Panc1 (cell line): ENCODE measurements at regions not wholly inside any gene's neighbourhood (a gene's known extent, or its start where the extent isn't known, plus 50 kb on each side); places are given as distances from the start of the nearest gene placed in this dataset.

Experiments
- ATAC-seq: fragments of 200-7000 bp; cut with Tn5 transposase; 2 replicates; pipeline ENCODE4 v1.9.1; 2020; ENCODE audit warnings: mild to moderate bottlenecking, moderate library complexity
- BruUV-seq: library from RNA; stranded (reverse); fragments of 400-500 nt; replicated peaks from 2 replicates; lab custom pipeline; 2021; lab: Mats Ljungman, UMichigan
- CTCF ChIA-PET: fragments of 300-600 bp; sonication (Branson Sonifier 250); formaldehyde crosslinking; loops from one replicate; lab custom pipeline; 2022; ENCODE audit warnings: antibody characterized with exemption; lab: Charles Lee
- POLR2A ChIA-PET: fragments of 300-600 bp; sonication (Branson Sonifier 250); formaldehyde crosslinking; loops from one replicate; lab custom pipeline; 2022; ENCODE audit warnings: antibody characterized with exemption; lab: Charles Lee
- DNase-seq: peaks from one replicate; pipeline ENCODE4 v3.0.0-alpha.2; 2010; ENCODE audit warnings: low read depth, low spot score
- H3K27ac ChIP-seq: 2 replicates; pipeline ENCODE4 v1.5.1; 2011; ENCODE audit warnings: mild to moderate bottlenecking, low read length, inconsistent platforms
- H3K27me3 ChIP-seq: fragments of 200-500 bp; sonication (Bioruptor generic); 2 replicates; pipeline ENCODE4 v1.6.0; 2014; ENCODE audit warnings: low read length, inconsistent platforms; ENCODE audit not compliant: control insufficient read depth, insufficient read depth
- H3K36me3 ChIP-seq: fragments of 200-500 bp; sonication (Bioruptor generic); 2 replicates; pipeline ENCODE4 v1.5.1; 2014; ENCODE audit warnings: inconsistent platforms, mild to moderate bottlenecking, low read length, moderate library complexity; ENCODE audit not compliant: control insufficient read depth, insufficient read depth
- H3K4me1 ChIP-seq: 2 replicates; pipeline ENCODE4 v1.5.1; 2011; ENCODE audit warnings: inconsistent platforms, mild to moderate bottlenecking, low read length, moderate library complexity; ENCODE audit not compliant: control insufficient read depth, insufficient read depth
- H3K4me3 ChIP-seq, 2 experiments: 2 replicates each; pipeline ENCODE4 v1.5.1; 2011 to 2012; ENCODE audit warnings: low read depth in 2 of 2, low read length in 2 of 2, mild to moderate bottlenecking in 2 of 2, inconsistent platforms in 1 of 2, moderate library complexity in 1 of 2
- H3K9me3 ChIP-seq: fragments of 200-500 bp; sonication (Bioruptor generic); 2 replicates; pipeline ENCODE4 v1.5.1; 2014; ENCODE audit warnings: low read depth, mild to moderate bottlenecking, inconsistent platforms, low read length, moderate library complexity; ENCODE audit not compliant: control insufficient read depth, insufficient read depth
- POLR2AphosphoS5 ChIP-seq: IDR thresholded peaks from 2 replicates; pipeline ENCODE4 v1.6.1; 2012; ENCODE audit warnings: mild to moderate bottlenecking, low read depth, low read length, moderate library complexity
- SIN3A ChIP-seq: IDR thresholded peaks from 2 replicates; pipeline ENCODE4 v1.6.1; 2012; ENCODE audit warnings: low read depth, mild to moderate bottlenecking, low read length, moderate library complexity, borderline replicate concordance; ENCODE audit not compliant: insufficient read depth
- TCF7L2 ChIP-seq: IDR thresholded peaks from 2 replicates; pipeline ENCODE4 v1.6.1; 2011; ENCODE audit warnings: mild to moderate bottlenecking, low read depth, low read length, inconsistent platforms
- in situ Hi-C: cut with HindIII; loops from 2 replicates; pipeline ENCODE4 v1.10.0; 2016; ENCODE audit warnings: low sequenced_read_pairs, low pct_unique_long_range_greater_than_20kb
- intact Hi-C: fragments of 100-400 bp; cut with micrococcal nuclease; formaldehyde crosslinking; loops from one replicate; pipeline ENCODE4 v1.10.0; 2022; ENCODE audit not compliant: unreplicated experiment
- TF ChIP-seq, protein P1 (sequence below), 2 experiments: IDR thresholded peaks; 2 replicates each; pipeline ENCODE4 v1.6.1; 2011 to 2012; ENCODE audit warnings: low read depth in 2 of 2, control low read depth in 1 of 2, low read length in 1 of 2, mild to moderate bottlenecking in 1 of 2, moderate library complexity in 1 of 2; ENCODE audit not compliant: insufficient read depth in 1 of 2
- TF ChIP-seq, protein P2 (sequence below): fragments of 450-650 bp; IDR thresholded peaks from 2 replicates; pipeline ENCODE4 v1.5.1; 2017; ENCODE audit warnings: mild to moderate bottlenecking

- TF ChIP-seq, protein P1, sequence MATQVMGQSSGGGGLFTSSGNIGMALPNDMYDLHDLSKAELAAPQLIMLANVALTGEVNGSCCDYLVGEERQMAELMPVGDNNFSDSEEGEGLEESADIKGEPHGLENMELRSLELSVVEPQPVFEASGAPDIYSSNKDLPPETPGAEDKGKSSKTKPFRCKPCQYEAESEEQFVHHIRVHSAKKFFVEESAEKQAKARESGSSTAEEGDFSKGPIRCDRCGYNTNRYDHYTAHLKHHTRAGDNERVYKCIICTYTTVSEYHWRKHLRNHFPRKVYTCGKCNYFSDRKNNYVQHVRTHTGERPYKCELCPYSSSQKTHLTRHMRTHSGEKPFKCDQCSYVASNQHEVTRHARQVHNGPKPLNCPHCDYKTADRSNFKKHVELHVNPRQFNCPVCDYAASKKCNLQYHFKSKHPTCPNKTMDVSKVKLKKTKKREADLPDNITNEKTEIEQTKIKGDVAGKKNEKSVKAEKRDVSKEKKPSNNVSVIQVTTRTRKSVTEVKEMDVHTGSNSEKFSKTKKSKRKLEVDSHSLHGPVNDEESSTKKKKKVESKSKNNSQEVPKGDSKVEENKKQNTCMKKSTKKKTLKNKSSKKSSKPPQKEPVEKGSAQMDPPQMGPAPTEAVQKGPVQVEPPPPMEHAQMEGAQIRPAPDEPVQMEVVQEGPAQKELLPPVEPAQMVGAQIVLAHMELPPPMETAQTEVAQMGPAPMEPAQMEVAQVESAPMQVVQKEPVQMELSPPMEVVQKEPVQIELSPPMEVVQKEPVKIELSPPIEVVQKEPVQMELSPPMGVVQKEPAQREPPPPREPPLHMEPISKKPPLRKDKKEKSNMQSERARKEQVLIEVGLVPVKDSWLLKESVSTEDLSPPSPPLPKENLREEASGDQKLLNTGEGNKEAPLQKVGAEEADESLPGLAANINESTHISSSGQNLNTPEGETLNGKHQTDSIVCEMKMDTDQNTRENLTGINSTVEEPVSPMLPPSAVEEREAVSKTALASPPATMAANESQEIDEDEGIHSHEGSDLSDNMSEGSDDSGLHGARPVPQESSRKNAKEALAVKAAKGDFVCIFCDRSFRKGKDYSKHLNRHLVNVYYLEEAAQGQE (IDR thresholded peaks at IDR 0.05; ENCODE audit: insufficient read depth in 1 of 2, low read depth in 2 of 2, low read length in 1 of 2) = no peak
- TF ChIP-seq, protein P2, sequence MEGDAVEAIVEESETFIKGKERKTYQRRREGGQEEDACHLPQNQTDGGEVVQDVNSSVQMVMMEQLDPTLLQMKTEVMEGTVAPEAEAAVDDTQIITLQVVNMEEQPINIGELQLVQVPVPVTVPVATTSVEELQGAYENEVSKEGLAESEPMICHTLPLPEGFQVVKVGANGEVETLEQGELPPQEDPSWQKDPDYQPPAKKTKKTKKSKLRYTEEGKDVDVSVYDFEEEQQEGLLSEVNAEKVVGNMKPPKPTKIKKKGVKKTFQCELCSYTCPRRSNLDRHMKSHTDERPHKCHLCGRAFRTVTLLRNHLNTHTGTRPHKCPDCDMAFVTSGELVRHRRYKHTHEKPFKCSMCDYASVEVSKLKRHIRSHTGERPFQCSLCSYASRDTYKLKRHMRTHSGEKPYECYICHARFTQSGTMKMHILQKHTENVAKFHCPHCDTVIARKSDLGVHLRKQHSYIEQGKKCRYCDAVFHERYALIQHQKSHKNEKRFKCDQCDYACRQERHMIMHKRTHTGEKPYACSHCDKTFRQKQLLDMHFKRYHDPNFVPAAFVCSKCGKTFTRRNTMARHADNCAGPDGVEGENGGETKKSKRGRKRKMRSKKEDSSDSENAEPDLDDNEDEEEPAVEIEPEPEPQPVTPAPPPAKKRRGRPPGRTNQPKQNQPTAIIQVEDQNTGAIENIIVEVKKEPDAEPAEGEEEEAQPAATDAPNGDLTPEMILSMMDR = no peak
- no peak for TF ChIP-seq POLR2AphosphoS5
- TF ChIP-seq TCF7L2 = no peak
- no peak for TF ChIP-seq SIN3A
- no TSS peak for BruUV-seq
- Histone ChIP-seq H3K27ac (no peak overlapping the region), H3K36me3 (no peaks in the 10 kb centered on the region), H3K27me3 (no peaks in the 10 kb centered on the region; the same call in 1 of the 2 replicates), H3K4me3 (no peak overlapping the region), H3K9me3 (no peaks in the 10 kb centered on the region), H3K4me1 (no peaks in the 10 kb centered on the region)
- intact Hi-C loops = no loop called here
- CTCF ChIA-PET = no interaction called here
- DNase-seq (no peak), ATAC-seq (no peak)
- POLR2A ChIA-PET = no interaction called here
- in situ Hi-C loops = no loop called here
Measured at GRCh38 chr16:86884390-86884650, 306.0 kb downstream of the FOXL1 start.

DNA sequence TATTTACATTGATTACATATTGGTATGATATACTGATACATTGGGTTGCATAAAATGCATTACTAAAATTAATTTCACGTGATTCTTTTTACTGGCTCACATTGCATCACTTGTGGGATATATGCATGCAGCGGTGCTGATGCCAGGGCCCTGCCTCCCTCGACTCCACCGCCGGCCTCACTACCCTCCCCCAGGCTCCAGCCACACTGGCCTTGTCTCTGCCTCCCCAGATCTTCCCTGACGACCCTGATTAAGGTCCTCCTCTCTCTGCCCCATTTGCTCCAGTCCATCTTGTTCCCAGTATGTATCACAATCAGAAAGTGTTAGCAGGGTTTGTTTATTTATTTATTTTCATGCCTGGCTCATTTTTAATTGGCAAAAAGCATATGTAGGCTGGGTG, 306.8 kb downstream of the FOXL1 start:
- POLR2A ChIA-PET = no interaction called here
- no peaks in the 10 kb centered on the region for H3K4me1 ChIP-seq
- H3K27me3 ChIP-seq = no peaks in the 10 kb centered on the region; the same call in 1 of the 2 replicates
- no peaks in the 10 kb centered on the region for H3K9me3 ChIP-seq
- no peak overlapping the region for H3K4me3 ChIP-seq
- in situ Hi-C loops (no loop called here), intact Hi-C loops (no loop called here)
- DNase-seq (no peak), ATAC-seq (no peak)
- H3K27ac ChIP-seq = no peak overlapping the region
- CTCF ChIA-PET = no interaction called here
- TF ChIP-seq POLR2AphosphoS5 = no peak
- TF ChIP-seq, protein P2 = no peak
- TF ChIP-seq TCF7L2 = no peak
- no peak for TF ChIP-seq SIN3A
- TF ChIP-seq, protein P1 (IDR thresholded peaks at IDR 0.05; ENCODE audit: insufficient read depth in 1 of 2, low read depth in 2 of 2, low read length in 1 of 2) = no peak
- no TSS peak for BruUV-seq
- no peaks in the 10 kb centered on the region for H3K36me3 ChIP-seq
